Caco-2 (cell line): ENCODE measurements at regions not wholly inside any gene's neighbourhood (a gene's known extent, or its start where the extent isn't known, plus 50 kb on each side); places are given as distances from the start of the nearest gene placed in this dataset.

Experiments used
- BruUV-seq: library from RNA; stranded (reverse); fragments of 400-500 nt; replicated peaks from 2 replicates; lab custom pipeline; 2021; lab: Mats Ljungman, UMichigan
- CTCF ChIA-PET: fragments of 300-600 bp; sonication (Branson Sonifier 250); formaldehyde crosslinking; loops from one replicate; lab custom pipeline; 2022; ENCODE audit warnings: antibody characterized with exemption; lab: Charles Lee
- POLR2A ChIA-PET: fragments of 300-600 bp; sonication (Branson Sonifier 250); formaldehyde crosslinking; loops from one replicate; lab custom pipeline; 2022; ENCODE audit warnings: antibody characterized with exemption; lab: Charles Lee
- DNase-seq, 2 experiments: peaks; one replicate each; pipeline versions ENCODE4 v3.0.0 to v3.0.0-alpha.2; 2020 to 2022
- H3K27me3 ChIP-seq: replicated peaks from 2 replicates; pipeline ENCODE4 v1.6.0; 2011; ENCODE audit warnings: low read length; ENCODE audit not compliant: control insufficient read depth, insufficient read depth
- H3K36me3 ChIP-seq: 2 replicates; pipeline ENCODE4 v1.5.1; 2011; ENCODE audit warnings: low read length; ENCODE audit not compliant: control insufficient read depth, insufficient read depth
- H3K4me1 ChIP-seq: fragments of 250-450 bp; sonication (Bioruptor Pico); 2 replicates; pipeline ENCODE4 v1.5.1; 2020; ENCODE audit warnings: mild to moderate bottlenecking
- H3K4me3 ChIP-seq: 2 replicates; pipeline ENCODE4 v1.5.1; 2011; ENCODE audit warnings: low read depth, mild to moderate bottlenecking, control low read depth, low read length
- H3K9me3 ChIP-seq: fragments of 250-450 bp; sonication (Bioruptor Pico); 2 replicates; pipeline ENCODE4 v1.5.1; 2020; ENCODE audit warnings: mild to moderate bottlenecking, moderate library complexity
- H3K27ac Mint-ChIP-seq: one replicate; pipeline ENCODE4 v1.8.0; 2022; ENCODE audit warnings: mixed read lengths; ENCODE audit not compliant: unreplicated experiment
- H3K27me3 Mint-ChIP-seq: one replicate; pipeline ENCODE4 v1.8.0; 2022; ENCODE audit warnings: mixed read lengths; ENCODE audit not compliant: insufficient read depth, unreplicated experiment
- H3K36me3 Mint-ChIP-seq: one replicate; pipeline ENCODE4 v1.8.0; 2022; ENCODE audit warnings: mild to moderate bottlenecking, mixed read lengths; ENCODE audit not compliant: insufficient read depth, unreplicated experiment
- H3K4me1 Mint-ChIP-seq: one replicate; pipeline ENCODE4 v1.8.0; 2022; ENCODE audit warnings: low read depth, mixed read lengths; ENCODE audit not compliant: unreplicated experiment
- H3K4me3 Mint-ChIP-seq: one replicate; pipeline ENCODE4 v1.8.0; 2022; ENCODE audit warnings: mild to moderate bottlenecking, moderate library complexity, mixed read lengths; ENCODE audit not compliant: unreplicated experiment
- H3K9me3 Mint-ChIP-seq: one replicate; pipeline ENCODE4 v1.8.0; 2022; ENCODE audit warnings: mixed read lengths; ENCODE audit not compliant: unreplicated experiment
- CTCF ChIP-seq, 2 experiments: fragments of 200-600 bp in 1 of 2; IDR thresholded peaks; 1 replicate in 1 of 2; 2 replicates in 1 of 2; pipeline versions ENCODE4 v1.5.1 to v1.8.0; 2011 to 2022; ENCODE audit warnings: antibody characterized with exemption in 1 of 2, control low read depth in 1 of 2, inconsistent platforms in 1 of 2, low read depth in 1 of 2, low read length in 1 of 2, mild to moderate bottlenecking in 1 of 2, moderate library complexity in 1 of 2; ENCODE audit not compliant: insufficient read depth in 1 of 2, severe bottlenecking in 1 of 2, unreplicated experiment in 1 of 2
- intact Hi-C: fragments of 100-400 bp; cut with micrococcal nuclease; formaldehyde crosslinking; loops from one replicate; pipeline ENCODE4 v1.10.0; 2022; ENCODE audit not compliant: unreplicated experiment

GRCh38 chr11:69921128-69922014 lies 102.2 kb upstream of the FGF3 start:
- Mint-ChIP-seq H3K27me3 (peaks cover 10% of the 10 kb centered on the region), H3K4me1 (no peaks in the 10 kb centered on the region), H3K9me3 (peaks cover 15% of the 10 kb centered on the region), H3K4me3 (no peak overlapping the region), H3K27ac (no peak overlapping the region), H3K36me3 (peaks cover 5% of the 10 kb centered on the region)
- ChIA-PET POLR2A (no interaction called here), CTCF (interaction anchor here (0.8 to 1.9 kb wide), 8 partner anchors 11 to 275 kb away, joined by 3 to 8 read pairs (median 4); no protein-coding TSS in a partner anchor)
- Histone ChIP-seq H3K4me3 (no peak overlapping the region), H3K27me3 (no peaks in the 10 kb centered on the region), H3K9me3 (no peaks in the 10 kb centered on the region), H3K4me1 (peaks cover 11% of the 10 kb centered on the region; the same call in 1 of the 2 replicates), H3K36me3 (no peaks in the 10 kb centered on the region)
- no peak for TF ChIP-seq CTCF (IDR thresholded peaks at IDR 0.05; ENCODE audit: insufficient read depth in 1 of 2, low read depth in 1 of 2, low read length in 1 of 2, severe bottlenecking in 1 of 2, unreplicated experiment in 1 of 2)
- peak in 1 of 2 experiments; percentile 46 for DNase-seq
- intact Hi-C loops, result no loop called here
- BruUV-seq, result no TSS peak

- POLR2A ChIA-PET, result no interaction called here
Measured at GRCh38 chr11:69922015-69922595, 102.9 kb upstream of the FGF3 start.

More at GRCh38 chr11:69922015-69922595, 102.9 kb upstream of the FGF3 start:
- peaks cover 9% of the 10 kb centered on the region for H3K9me3 Mint-ChIP-seq
- CTCF ChIA-PET, result interaction anchor here (0.8 to 1.9 kb wide), 6 partner anchors 11 to 274 kb away, joined by 3 to 8 read pairs (median 4); no protein-coding TSS in a partner anchor
- peaks cover 5% of the 10 kb centered on the region for H3K36me3 Mint-ChIP-seq
- H3K27ac Mint-ChIP-seq, result no peak overlapping the region
- Histone ChIP-seq H3K36me3 (no peaks in the 10 kb centered on the region), H3K27me3 (no peaks in the 10 kb centered on the region), H3K4me3 (no peak overlapping the region), H3K9me3 (no peaks in the 10 kb centered on the region), H3K4me1 (peaks cover 11% of the 10 kb centered on the region; the same call in 1 of the 2 replicates)
- H3K27me3 Mint-ChIP-seq, result peaks cover 7% of the 10 kb centered on the region
- H3K4me1 Mint-ChIP-seq, result no peaks in the 10 kb centered on the region
- no peak for TF ChIP-seq CTCF (IDR thresholded peaks at IDR 0.05; ENCODE audit: insufficient read depth in 1 of 2, low read depth in 1 of 2, low read length in 1 of 2, severe bottlenecking in 1 of 2, unreplicated experiment in 1 of 2)
- intact Hi-C loops, result no loop called here
- H3K4me3 Mint-ChIP-seq, result no peak overlapping the region
- peak; percentile 49 to 53 for DNase-seq
- BruUV-seq, result no TSS peak
